ENCODE measurements at regions not wholly inside any gene's neighbourhood (a gene's known extent, or its start where the extent isn't known, plus 50 kb on each side); places are given as distances from the start of the nearest gene placed in this dataset.
"Not testable (repeated sequence)": the region's sequence is repeated elsewhere in the genome, so short reads cannot be mapped to it uniquely, and the experiment has no call there.

DNA sequence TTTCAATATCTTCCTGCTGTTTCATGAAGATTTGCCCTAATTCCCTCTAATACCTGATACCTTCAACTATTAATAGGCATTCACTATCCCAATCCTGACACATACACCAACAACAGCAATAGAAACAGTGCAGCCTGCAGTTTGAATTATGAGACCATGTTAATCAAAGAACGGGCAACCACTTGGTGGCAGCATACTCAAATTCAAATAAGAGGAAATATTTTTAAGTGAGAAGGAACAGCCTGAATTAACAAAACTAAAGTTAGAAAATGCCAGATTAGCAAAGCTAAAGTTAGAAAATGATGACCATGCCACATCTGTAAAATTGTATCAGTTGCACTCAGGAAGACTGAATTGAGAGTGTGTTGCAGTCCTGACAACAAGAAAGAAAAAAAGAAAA is 204.9 kb downstream of the SMARCA1 start:
- TF ChIP-seq, protein P1, sequence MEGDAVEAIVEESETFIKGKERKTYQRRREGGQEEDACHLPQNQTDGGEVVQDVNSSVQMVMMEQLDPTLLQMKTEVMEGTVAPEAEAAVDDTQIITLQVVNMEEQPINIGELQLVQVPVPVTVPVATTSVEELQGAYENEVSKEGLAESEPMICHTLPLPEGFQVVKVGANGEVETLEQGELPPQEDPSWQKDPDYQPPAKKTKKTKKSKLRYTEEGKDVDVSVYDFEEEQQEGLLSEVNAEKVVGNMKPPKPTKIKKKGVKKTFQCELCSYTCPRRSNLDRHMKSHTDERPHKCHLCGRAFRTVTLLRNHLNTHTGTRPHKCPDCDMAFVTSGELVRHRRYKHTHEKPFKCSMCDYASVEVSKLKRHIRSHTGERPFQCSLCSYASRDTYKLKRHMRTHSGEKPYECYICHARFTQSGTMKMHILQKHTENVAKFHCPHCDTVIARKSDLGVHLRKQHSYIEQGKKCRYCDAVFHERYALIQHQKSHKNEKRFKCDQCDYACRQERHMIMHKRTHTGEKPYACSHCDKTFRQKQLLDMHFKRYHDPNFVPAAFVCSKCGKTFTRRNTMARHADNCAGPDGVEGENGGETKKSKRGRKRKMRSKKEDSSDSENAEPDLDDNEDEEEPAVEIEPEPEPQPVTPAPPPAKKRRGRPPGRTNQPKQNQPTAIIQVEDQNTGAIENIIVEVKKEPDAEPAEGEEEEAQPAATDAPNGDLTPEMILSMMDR (IDR thresholded peaks at IDR 0.05; ENCODE audit: borderline replicate concordance, insufficient read depth, low read depth, low read length) = no peak
- no peak overlapping the region for H3K4me3 ChIP-seq (ENCODE audit: low read depth, low read length)

DNA sequence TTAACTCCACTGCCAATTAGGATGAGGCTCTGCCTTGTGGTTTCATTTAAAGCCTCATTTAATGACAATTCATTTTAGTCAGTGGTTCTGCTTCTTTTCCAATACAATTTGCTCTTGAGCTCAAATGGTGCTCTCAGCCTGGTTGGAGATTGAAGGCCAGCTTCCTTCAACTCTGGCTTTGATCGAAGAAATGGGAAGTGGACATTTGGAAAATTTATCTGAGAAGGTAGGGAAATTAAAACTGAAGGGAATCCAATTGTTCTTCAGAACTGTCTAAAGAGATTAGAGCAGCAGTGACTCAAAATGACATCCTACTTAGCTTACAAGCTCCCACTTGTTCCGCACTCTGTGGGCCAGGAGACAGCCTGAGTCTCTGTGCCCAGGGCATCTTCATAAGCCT is 206.8 kb downstream of the SMARCA1 start:
- TF ChIP-seq, protein P1 (IDR thresholded peaks at IDR 0.05; ENCODE audit: borderline replicate concordance, insufficient read depth, low read depth, low read length) = no peak

DNA sequence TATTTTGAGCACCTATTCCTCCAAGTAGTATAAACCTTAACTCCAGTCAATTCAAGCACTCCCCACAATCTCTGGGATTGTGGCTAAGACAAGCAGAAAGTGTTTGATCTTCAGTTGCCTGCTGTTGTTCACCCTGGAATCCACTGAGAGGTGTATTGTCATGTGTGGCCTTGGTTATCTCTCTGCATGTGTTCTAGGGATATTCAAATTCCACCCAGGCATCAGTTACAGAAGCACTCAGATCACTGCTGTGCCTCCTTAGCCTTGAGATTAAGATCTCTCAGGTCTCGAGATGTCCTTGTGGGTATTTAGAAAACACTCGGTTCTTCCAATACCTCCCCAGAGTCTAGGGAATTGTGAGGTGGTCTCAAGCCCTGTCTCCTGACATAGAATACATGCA is 213.3 kb downstream of the SMARCA1 start:
- no peak overlapping the region for H3K4me3 ChIP-seq (ENCODE audit: low read depth, low read length)
- TF ChIP-seq, protein P1 (IDR thresholded peaks at IDR 0.05; ENCODE audit: borderline replicate concordance, insufficient read depth, low read depth, low read length) = no peak

More for the DNA sequence above, 206.8 kb downstream of the SMARCA1 start:
- no peak overlapping the region for H3K4me3 ChIP-seq (ENCODE audit: low read depth, low read length)

DNA sequence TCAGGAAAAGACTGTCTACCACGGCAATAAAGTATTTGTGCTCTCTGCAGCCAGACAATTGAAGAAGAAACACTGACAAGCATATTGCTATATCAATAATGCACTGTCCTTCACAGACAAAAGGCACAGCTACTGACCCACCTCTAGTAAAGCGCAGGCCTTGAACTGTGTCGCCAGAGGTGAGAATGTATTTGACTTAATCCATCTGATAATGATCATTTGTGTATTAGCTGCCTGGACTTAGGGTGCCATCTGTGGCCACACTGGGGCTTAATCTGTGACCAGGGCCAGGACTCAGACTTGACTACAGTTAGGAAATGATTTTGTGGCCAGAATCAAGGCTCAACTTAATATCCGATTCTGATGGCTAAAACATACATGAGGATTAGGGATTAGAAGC is 260.4 kb downstream of the SMARCA1 start:
- TF ChIP-seq, protein P1 (IDR thresholded peaks at IDR 0.05; ENCODE audit: borderline replicate concordance, insufficient read depth, low read depth, low read length) = no peak
- no peak overlapping the region for H3K4me3 ChIP-seq (ENCODE audit: low read depth, low read length)

DNA sequence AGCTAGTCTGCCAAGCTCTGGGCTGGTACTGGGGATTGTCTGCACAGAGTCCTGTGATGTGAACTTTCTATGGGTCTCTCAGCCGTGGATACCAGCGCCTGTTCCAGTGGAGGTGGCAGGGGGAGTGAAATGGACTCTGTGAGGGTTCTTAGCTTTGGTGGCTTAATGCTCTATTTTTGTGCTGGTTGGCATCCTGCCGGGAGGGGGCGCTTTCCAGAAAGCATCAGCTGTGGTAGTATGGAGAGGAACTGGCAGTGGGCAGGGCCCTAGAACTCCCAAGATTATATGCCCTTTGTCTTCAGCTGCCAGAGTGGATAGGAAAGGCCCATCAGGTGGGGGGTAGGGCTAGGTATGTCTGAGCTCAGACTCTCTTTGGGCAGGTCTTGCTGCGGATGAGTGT is 267.8 kb downstream of the SMARCA1 start:
- TF ChIP-seq, protein P1 (IDR thresholded peaks at IDR 0.05; ENCODE audit: borderline replicate concordance, insufficient read depth, low read depth, low read length) = peak; percentile 9; the same call in 1 of the 2 replicates
- H3K4me3 ChIP-seq (ENCODE audit: low read depth, low read length) = not testable (repeated sequence)

DNA sequence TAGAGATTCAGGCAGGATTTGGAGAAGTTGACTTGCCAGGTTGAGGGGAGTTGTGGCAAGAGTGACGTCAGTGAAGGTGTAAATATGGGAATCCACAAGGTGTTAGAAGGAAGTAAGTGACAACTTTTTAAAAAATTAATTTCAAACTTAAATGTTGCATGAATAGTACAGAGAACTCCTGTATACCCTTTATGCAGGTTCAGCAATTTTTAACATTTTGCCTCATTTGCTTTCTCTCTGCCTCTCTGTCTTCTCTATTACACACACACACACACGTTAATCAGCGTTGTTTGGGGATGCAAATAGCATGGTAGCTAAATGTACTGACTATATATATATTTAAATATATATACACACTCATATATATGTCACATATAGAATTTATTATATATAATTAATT is 273.7 kb downstream of the SMARCA1 start:
- TF ChIP-seq, protein P1 (IDR thresholded peaks at IDR 0.05; ENCODE audit: borderline replicate concordance, insufficient read depth, low read depth, low read length) = no peak
- H3K4me3 ChIP-seq (ENCODE audit: low read depth, low read length) = no peak overlapping the region

DNA sequence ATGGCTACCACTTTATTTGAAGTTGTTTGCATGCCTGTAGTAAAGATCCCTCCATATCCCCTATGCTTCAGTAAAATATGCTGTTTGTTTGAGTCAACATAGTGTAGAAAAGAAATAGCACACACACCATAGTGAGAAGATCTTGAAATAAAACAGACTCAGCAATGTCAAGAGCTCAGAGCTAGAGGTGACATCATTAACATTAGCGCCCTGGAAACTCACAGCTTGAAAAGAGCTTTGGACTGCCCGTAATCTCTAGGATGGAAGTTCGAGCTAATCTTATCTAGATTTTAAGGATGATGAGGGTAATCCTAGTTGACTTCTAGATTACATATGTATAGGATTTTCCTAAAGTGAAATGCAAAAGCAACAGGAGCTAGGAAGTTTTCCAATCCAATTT is 275.6 kb downstream of the SMARCA1 start:
- TF ChIP-seq, protein P1 (IDR thresholded peaks at IDR 0.05; ENCODE audit: borderline replicate concordance, insufficient read depth, low read depth, low read length) = no peak
- no peak overlapping the region for H3K4me3 ChIP-seq (ENCODE audit: low read depth, low read length)
